Ishikawa (cell line): ENCODE measurements at regions not wholly inside any gene's neighbourhood (a gene's known extent, or its start where the extent isn't known, plus 50 kb on each side); places are given as distances from the start of the nearest gene placed in this dataset.

Source experiments
- CEBPB ChIP-seq: IDR thresholded peaks from 2 replicates; pipeline ENCODE4 v1.6.1; 2012
- CREB1 ChIP-seq: IDR thresholded peaks from 2 replicates; pipeline ENCODE4 v1.6.1; 2012; ENCODE audit warnings: low read depth
- EGR1 ChIP-seq: IDR thresholded peaks from 2 replicates; pipeline ENCODE4 v1.6.1; 2012
- EP300 ChIP-seq: IDR thresholded peaks from 2 replicates; pipeline ENCODE4 v1.6.1; 2012; ENCODE audit warnings: borderline replicate concordance
- FOXM1 ChIP-seq: IDR thresholded peaks from 2 replicates; pipeline ENCODE4 v1.6.1; 2012; ENCODE audit warnings: low read depth, borderline replicate concordance
- NFIC ChIP-seq: IDR thresholded peaks from 2 replicates; pipeline ENCODE4 v1.6.1; 2012
- RAD21 ChIP-seq: IDR thresholded peaks from 2 replicates; pipeline ENCODE4 v1.6.1; 2012; ENCODE audit warnings: low read depth
- TAF1 ChIP-seq: IDR thresholded peaks from 2 replicates; pipeline ENCODE4 v1.6.1; 2012; ENCODE audit warnings: low read depth, mild to moderate bottlenecking
- TCF12 ChIP-seq: IDR thresholded peaks from 2 replicates; pipeline ENCODE4 v1.6.1; 2012; ENCODE audit warnings: low read depth
- TEAD4 ChIP-seq: IDR thresholded peaks from 2 replicates; pipeline ENCODE4 v1.6.1; 2012
- YY1 ChIP-seq: IDR thresholded peaks from 2 replicates; pipeline ENCODE4 v1.6.1; 2012; ENCODE audit warnings: low read depth
- ZBTB7A ChIP-seq: IDR thresholded peaks from 2 replicates; pipeline ENCODE4 v1.6.1; 2012; ENCODE audit warnings: low read depth
- TF ChIP-seq, protein P1 (sequence below): IDR thresholded peaks from 2 replicates; pipeline ENCODE4 v1.6.1; 2012
- TF ChIP-seq, protein P2 (sequence below): IDR thresholded peaks from 2 replicates; pipeline ENCODE4 v1.6.1; 2012; ENCODE audit warnings: low read depth, mild to moderate bottlenecking
- TF ChIP-seq, protein P3 (sequence below): IDR thresholded peaks from 2 replicates; pipeline ENCODE4 v1.6.1; 2012

DNA sequence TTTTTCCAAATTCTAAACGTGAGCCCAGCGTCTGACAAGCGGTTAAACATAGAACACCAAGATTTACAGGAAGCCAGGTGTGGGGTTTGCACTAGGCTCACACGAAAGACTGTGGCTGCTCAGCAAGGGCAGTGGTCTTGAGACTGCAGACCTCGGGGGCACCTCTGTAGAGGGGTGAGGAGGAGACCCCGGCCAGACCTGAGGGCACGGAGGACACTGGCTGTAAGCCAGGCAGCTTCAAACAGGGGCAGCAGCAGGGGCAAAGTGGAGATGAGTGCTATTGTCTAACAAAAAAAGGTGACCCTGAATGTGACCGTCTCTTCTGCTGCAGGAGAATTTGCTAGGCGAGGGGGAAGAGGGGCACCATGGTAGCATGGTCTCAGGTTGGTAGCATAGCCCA is 140.3 kb downstream of the CYP26B1 start:
- TF ChIP-seq CREB1 = no peak
- no peak for TF ChIP-seq TAF1
- TF ChIP-seq, protein P1, sequence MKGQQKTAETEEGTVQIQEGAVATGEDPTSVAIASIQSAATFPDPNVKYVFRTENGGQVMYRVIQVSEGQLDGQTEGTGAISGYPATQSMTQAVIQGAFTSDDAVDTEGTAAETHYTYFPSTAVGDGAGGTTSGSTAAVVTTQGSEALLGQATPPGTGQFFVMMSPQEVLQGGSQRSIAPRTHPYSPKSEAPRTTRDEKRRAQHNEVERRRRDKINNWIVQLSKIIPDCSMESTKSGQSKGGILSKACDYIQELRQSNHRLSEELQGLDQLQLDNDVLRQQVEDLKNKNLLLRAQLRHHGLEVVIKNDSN = no peak
- TF ChIP-seq TCF12 = no peak
- no peak for TF ChIP-seq EP300
- no peak for TF ChIP-seq RAD21
- no peak for TF ChIP-seq NFIC
- no peak for TF ChIP-seq ZBTB7A
- no peak for TF ChIP-seq YY1
- TF ChIP-seq TEAD4 = no peak
- no peak for TF ChIP-seq FOXM1
- no peak for TF ChIP-seq EGR1
- no peak for TF ChIP-seq CEBPB
- TF ChIP-seq, protein P2, sequence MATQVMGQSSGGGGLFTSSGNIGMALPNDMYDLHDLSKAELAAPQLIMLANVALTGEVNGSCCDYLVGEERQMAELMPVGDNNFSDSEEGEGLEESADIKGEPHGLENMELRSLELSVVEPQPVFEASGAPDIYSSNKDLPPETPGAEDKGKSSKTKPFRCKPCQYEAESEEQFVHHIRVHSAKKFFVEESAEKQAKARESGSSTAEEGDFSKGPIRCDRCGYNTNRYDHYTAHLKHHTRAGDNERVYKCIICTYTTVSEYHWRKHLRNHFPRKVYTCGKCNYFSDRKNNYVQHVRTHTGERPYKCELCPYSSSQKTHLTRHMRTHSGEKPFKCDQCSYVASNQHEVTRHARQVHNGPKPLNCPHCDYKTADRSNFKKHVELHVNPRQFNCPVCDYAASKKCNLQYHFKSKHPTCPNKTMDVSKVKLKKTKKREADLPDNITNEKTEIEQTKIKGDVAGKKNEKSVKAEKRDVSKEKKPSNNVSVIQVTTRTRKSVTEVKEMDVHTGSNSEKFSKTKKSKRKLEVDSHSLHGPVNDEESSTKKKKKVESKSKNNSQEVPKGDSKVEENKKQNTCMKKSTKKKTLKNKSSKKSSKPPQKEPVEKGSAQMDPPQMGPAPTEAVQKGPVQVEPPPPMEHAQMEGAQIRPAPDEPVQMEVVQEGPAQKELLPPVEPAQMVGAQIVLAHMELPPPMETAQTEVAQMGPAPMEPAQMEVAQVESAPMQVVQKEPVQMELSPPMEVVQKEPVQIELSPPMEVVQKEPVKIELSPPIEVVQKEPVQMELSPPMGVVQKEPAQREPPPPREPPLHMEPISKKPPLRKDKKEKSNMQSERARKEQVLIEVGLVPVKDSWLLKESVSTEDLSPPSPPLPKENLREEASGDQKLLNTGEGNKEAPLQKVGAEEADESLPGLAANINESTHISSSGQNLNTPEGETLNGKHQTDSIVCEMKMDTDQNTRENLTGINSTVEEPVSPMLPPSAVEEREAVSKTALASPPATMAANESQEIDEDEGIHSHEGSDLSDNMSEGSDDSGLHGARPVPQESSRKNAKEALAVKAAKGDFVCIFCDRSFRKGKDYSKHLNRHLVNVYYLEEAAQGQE = no peak
- TF ChIP-seq, protein P3, sequence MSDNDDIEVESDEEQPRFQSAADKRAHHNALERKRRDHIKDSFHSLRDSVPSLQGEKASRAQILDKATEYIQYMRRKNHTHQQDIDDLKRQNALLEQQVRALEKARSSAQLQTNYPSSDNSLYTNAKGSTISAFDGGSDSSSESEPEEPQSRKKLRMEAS = no peak

DNA sequence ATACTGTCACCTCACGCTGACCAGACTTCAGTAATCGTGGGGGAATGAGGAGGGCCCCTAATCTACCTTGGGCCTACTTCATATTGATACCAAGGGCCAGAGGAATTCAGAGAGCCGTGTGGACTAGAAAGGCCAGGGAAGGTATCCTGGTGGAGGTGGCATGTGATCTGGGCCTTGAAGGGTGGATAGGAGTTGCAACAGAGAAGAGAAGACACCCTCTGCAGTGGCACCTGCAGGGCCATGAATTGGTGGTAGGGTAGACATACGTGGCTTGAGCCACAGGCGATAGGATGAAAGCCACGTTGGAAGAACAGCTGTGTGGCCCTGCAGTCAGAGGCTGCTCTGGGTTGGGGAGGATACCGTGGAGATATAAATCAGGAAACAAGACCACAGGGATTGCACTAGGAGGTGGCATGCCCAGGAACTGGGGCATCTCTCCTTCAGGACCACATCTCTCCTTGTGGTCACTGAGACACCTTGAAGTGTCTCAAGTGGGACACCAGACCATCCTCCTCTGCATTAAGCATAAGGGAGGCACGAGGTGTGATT is 141.4 kb downstream of the CYP26B1 start:
- no peak for TF ChIP-seq FOXM1
- TF ChIP-seq, protein P3 = no peak
- no peak for TF ChIP-seq TCF12
- TF ChIP-seq, protein P1 = no peak
- no peak for TF ChIP-seq NFIC
- no peak for TF ChIP-seq CEBPB
- TF ChIP-seq ZBTB7A = no peak

DNA sequence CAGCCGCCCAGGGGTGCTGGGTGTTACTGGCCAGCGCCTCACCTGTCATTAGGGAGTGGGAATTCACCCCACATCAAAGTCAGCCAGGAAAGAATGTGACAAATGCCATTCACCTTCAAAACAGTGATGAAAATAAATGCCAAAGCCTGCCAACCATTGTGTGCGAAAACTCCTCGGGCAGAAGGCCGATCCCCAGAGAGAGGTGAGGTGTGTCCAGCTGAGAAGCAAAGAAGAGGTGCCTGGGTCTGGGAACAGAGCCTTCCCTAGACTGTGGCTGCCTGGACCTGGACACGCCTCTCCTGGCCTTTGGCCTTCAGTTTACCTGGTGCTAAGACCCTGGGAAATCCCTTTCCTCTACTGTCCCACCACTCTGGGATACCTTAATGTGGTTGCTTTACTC is 142.7 kb downstream of the CYP26B1 start:
- TF ChIP-seq TEAD4 (no peak), CREB1 (no peak), EP300 (no peak), RAD21 (no peak), NFIC (no peak), TCF12 (no peak), FOXM1 (no peak), YY1 (no peak), ZBTB7A (no peak), EGR1 (no peak), TAF1 (no peak), CEBPB (no peak)
- TF ChIP-seq, protein P3 = no peak
- TF ChIP-seq, protein P2 = no peak
- TF ChIP-seq, protein P1 = no peak

DNA sequence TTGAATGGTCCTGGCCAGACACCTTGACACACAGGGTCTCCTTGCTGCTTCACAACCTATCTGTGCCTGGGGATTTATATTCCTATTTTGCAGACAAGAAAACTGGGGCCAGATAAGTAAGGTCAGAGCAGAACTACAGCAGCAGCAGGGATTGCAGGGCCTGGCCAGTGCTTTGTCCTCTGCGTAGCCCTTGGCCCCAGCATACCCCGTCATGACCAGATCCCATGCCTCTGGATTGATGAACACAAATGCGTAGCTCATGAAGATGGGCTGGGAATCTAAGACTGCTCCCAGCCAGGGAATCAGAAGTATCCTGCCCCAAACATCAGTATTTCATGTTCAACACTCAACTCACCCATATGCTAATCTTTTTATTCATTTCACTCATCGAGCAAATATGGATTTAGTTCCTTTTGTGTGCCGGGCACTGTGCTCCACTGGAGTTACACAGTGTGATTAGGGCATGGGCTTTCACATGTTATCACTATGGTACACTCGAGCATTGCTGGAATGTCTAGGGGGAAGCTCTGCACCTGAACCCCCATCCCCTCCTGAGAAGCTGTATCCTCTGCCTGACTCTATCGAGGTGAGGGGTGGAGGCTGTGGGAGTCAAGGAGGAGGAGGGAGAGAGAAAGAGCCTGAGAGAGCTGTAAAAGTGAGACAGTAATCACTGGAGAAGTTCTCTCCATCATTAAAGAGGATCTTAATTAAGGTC is 143.3 kb downstream of the CYP26B1 start:
- TF ChIP-seq EGR1 (no peak), CREB1 (no peak), TEAD4 (no peak), CEBPB (no peak), RAD21 (no peak), EP300 (no peak), TCF12 (no peak), FOXM1 (no peak), NFIC (no peak), TAF1 (no peak), ZBTB7A (no peak), YY1 (no peak)
- TF ChIP-seq, protein P3 = no peak
- TF ChIP-seq, protein P2 = no peak
- TF ChIP-seq, protein P1 = no peak
